HG02588 (cell line): ENCODE measurements at regions not wholly inside any gene's neighbourhood (a gene's known extent, or its start where the extent isn't known, plus 50 kb on each side); places are given as distances from the start of the nearest gene placed in this dataset.

Experiments
- ATAC-seq: cut with Tn5 transposase; IDR thresholded peaks from one replicate; pipeline ENCODE4 v1.9.1; 2021; ENCODE audit warnings: mild to moderate bottlenecking, moderate library complexity; ENCODE audit not compliant: unreplicated experiment

DNA sequence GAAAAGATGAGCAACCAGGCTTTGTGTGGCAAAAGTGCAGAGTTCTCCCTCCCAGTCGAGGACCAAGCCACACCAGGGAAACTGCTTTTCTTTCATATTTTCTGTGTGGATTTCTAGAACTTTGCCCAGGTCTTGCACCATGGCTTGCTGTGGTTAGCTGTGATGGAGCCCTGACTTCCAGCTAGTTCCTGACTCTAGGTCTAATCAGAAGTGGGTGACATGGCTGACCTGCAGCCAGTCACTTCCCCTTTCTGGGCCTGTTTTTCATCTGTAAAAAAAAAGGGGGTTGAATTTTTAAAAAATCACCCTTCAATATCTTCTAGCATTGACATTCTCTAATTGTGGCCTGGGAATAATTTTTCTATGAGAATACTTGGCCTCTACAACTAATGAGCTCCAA lies 491.2 kb upstream of the USP24 start:
- no peak for ATAC-seq

DNA sequence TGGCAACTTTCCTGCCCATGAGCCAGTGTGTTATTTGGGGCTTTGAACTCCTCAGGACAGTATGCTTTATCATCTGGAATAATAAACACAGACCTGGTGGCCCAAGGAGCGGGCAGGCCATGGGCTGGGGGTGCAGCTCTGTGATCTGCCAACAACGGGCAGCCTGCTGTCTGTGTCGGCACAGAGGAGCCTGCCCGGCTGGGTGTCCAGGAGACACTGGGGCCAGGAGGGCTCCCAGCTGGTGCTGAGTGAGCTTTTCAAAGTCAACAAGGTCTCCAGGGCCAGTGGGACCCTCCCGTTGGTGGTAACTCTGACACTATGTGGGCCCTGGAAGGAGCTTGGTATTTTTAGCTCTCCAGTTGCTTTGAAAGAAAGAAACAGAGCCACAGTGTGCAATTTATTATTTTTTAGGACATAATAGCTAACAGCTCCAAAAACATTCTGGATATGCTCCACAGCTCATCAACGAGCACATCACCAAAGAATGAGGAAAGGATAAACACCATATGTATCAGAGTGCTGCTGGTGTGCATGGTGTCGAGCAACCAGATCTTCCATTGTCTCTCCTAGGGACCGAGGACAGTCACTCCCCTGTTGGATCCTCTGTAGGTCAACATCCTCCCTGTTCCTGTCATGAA lies 488.7 kb upstream of the USP24 start:
- ATAC-seq = no peak

DNA sequence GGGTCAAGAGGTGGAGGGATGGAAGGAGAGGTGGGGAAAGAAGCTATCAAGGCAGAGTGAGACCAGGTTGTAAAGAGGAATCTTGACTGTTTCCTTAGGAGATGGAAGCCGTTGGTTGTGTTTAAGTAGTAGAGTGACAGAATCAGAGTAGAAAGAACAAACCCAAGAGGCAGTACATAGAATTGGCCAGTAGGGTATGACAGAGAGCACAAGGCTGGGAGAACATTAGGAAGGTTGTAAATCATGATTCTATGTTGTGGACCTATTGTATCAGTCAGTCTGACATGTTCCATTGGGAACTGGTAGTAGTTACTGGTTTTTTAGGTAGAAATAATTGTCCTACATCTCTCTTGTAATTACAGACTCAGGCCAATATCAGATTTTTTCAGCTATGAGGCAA lies 486.9 kb upstream of the USP24 start:
- ATAC-seq = peak; percentile 58

DNA sequence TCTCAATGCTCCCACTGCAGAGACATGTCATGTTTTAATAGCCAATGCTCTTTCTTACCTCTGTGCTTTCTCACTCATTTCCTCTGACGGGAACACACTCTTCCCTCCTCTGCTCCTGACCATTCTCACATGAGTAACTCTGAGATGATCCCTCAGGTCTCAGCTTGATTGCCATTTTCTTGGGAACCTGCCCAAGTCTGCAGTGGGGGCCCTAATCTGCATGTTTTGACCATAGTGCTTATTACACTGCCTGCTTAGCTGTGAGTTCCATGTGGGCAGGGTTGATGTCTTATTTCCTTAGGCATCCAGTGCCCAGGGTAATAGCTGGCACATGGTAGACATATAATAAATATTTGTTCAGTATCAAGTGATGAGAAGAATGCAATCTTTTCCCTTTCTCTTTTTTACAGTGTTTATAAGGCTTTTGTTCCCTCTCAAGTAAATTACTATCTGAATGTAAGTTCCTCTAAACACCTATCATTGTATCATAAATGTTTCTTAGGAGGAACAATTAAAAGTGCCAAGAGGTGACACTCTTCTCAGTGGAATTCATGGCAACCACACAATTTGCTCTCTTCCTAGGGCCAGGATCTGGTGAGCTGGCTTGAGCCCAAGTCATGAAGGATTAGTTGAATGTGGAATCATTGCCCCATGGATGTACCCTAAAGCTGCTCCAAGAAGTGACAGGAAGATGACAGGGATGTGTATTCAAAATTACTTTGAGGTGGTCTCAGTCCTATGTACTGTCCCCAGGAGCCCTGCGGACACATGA lies 485.4 kb upstream of the USP24 start:
- no peak for ATAC-seq

DNA sequence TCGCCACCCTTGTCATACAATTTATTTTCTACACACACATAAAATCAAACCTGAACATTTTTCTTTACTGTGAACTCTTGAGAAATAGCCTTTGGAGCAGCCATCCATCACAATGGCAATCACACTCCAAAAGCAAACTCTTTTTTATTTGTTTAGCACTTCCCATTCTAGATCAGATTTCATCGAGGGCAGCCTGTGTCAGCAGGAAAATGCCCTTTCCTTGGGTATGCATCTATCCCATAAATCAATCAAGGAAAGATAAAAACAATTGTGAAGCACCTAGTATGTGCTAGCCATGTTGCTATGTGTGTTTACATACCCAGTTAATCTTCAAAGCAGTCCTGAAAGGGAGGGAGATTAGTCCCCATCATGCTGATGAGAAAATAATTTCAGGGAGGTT lies 484.1 kb upstream of the USP24 start:
- ATAC-seq = no peak

DNA sequence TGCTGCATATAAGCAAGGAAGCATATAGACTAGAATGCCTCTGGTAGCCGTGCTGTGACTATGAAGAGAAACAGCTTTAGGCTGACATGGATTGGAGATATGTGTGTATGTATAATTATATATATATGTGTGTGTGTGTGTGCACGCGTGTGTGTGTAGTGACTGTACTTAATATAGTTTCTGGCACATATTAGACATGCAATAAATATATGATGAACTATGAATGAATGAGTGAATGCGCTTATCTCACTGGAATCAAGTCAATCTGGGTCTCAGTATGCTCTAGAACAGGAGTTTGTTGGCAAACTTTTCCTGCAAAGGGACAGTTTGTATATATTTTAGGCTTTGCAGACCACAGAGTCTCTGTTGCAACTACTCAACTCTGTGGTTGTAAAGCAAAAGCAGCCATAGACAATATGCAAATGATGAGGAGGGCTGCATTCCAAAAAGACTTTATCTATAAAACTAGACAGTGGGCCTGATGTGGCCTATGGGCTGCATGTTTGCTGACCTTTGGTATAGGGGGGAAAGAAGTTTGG lies 482.9 kb upstream of the USP24 start:
- no peak for ATAC-seq

DNA sequence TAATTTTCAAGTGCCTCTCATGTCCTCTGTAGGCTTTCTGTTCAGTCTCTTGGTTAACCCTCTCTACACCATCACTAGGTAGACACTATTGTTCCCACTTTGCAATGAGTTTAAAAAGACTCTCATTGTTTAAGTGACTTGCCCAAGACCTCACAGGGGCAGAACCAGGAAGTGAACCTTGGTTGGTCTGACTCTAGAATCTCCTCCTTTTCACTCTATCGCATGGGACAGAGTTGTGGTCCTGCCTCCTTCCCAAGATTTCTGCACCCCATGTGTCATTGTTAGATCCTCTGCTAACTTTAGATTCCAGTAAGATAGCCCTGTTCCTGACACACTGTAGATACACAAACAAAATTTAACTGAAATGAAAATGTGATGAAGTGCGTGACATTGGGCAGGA lies 481.7 kb upstream of the USP24 start:
- ATAC-seq = no peak

DNA sequence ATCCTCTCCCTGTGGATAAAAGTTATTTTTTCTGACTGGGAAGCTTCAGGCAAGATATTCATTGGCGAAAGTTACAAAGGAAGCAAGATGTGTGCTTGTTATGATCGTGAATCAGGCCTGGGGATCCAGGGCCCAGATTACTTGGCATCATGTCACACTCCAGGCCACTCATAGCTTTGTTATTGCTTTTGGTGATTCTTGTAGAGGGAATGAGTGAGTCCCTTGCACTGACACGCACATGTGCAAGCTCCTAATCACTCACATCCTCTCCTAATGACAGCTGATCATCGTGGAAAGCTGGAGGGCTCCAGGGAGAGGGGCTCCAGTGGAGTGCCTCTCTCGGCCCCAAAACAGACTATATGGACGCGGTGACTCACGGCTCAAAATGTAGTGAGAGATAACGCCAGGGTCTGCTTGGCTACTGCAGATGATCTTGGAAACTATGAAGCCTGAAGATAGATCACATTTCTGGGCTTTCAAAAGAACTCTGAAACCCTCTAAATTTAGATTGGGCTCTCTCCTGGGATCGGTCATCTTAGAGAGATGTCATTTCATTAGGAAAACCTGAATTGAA lies 481.1 kb upstream of the USP24 start:
- no peak for ATAC-seq

DNA sequence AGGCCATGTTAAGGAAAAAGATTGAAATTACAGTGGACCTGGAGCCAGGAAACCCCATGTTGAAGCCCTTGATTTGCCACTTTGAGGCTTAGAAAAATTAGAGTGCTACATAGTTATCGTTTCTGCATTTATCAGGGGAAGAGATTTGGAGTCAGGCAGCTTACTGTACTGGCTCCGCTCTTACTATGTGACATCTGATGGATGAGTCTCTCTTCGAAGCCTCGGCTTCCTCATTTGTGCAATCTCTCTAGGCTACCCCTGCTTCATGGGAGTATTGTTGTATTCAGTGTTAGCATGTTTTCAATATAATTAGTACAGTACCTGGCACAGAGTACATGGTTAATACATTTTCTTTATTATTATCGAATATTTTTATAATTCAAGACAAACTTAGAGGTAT lies 480.4 kb upstream of the USP24 start:
- no peak for ATAC-seq

DNA sequence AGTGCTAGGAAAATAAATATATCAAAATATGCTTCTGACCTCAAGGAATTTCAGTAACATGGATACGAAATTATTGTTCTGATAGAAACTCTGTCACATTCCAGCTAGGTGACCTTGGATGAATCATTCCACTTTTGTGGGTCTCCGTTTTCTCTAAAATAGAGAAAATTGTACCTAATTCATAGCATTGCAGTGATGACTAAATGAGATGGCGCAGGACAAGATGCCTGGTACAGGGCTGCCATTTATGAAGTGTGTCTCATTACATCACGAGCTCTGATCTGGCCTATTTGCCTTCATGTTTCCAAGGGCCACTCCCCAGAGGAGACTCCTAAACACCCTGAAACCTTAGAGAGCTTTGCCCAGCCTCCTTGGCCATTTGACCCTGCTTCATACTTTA lies 480.0 kb upstream of the USP24 start:
- ATAC-seq = no peak

DNA sequence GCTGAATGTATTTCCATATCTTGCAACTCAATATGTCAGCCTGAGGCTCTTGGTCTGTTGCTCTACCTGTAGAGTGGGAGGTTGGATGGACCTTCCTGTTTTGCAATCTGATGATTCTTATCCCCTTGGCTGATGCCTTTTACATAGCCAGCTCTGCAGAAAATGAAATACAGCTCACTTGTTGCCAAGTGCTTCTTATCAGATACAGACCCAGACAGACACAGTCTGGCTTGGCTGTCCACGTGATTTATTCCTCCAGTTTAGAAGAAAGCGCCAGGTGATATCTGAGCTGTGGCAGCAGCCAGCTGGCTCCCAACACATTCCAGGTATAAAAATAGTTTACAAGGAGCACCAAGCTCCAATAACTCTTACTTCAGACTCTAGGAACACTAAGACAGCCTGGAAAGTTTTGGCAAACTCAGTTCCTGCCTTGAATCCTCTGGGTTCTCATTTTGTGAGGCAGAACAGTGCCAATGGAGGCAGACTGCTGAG lies 479.2 kb upstream of the USP24 start:
- ATAC-seq = no peak

DNA sequence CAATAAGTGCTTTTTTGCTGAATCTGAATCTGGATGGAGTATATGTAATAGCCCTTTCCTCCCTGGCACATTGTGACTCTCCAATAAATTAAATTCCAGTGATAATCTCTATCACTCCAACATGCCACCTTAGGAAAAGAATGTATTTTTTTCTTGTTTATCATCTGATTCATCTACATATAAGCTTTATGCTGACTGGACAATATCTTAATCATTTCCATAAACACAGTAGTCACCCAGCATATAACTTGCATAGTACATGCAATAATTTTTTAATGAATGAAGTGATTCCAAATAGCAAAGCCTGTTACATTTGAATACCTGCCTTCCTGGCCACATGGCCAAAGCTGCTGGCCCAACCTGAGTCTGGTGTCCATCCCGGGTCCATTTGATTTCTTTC lies 477.6 kb upstream of the USP24 start:
- ATAC-seq = no peak

DNA sequence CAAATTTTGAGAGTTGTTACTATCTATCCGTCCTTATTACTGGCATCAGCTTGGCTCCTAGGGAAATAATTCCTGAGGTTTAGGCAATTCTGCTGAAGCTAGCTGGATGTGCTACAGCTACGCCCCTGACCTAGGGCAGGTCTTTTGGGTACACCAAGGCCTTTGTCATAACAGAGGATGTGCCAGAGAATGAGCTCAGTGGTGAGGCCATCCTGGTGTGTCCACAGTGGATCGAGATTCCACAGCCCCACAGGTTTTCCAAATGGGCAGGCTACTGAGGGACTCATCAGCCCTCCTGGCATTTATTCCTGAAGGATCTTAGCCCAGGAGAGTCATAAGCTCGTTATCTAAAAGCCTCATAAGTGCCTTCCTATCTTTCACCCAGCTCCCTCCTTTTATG lies 475.2 kb upstream of the USP24 start:
- ATAC-seq = no peak

DNA sequence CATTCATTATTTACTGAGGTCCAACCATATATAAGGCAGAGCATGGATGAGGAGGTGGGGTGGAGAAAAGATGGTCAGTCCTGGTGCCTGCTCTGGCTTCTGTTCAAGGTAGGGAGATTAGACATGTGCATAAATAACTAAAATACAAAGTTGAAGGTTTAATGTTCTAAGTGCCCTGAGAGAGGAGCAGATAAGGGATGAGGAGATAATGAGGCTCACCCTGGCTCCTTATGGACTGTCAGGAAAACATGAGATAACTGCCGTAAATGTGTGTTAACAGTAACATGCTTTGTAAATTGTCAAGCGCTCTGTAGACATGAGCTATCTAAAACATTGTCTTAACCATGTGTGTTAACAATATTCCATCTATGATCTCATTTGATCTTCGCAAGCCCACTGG lies 474.6 kb upstream of the USP24 start:
- ATAC-seq = no peak

DNA sequence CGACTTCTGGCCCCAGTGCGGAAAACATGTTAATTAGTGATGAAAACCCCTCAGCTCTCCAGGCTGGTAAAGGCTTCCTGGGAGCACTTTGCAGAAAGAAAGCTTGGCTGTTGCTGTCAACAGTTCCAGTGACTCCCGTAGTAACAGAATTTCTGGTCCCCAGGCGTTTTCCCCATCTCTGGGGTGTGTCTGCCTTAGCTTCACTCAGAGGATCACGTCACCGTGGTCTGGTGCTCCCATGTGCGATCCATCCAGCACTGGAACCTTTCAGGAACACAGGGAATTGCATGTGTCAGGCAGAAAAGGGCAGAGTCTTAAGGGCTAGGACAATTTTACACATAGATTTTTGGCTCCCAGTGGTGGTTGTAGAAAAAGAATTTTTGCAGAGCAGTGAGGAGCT lies 470.4 kb upstream of the USP24 start:
- ATAC-seq = no peak

DNA sequence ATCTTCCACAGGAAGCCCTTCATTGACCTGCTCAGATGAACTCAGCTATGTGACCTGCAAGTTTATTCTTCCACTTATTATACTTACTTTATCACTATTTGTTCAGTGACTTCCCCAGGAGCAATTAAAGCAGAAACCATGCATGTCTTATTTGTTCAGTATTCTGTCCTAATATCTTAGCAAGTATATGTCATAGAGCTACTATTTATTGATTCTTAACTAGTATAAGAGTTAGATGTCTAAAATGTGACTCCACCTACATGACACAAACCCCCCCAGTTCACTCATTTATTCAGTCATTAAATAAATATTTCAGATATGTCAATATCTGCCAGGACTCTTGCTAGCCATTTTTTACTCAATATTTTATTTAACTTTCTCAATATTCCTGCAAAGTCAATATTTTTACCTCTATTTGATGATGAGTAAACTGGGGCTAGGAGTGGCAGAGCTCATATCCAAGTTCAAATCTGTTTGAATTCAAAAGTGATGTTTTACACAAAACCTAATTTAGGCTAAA lies 469.0 kb upstream of the USP24 start:
- ATAC-seq = no peak

DNA sequence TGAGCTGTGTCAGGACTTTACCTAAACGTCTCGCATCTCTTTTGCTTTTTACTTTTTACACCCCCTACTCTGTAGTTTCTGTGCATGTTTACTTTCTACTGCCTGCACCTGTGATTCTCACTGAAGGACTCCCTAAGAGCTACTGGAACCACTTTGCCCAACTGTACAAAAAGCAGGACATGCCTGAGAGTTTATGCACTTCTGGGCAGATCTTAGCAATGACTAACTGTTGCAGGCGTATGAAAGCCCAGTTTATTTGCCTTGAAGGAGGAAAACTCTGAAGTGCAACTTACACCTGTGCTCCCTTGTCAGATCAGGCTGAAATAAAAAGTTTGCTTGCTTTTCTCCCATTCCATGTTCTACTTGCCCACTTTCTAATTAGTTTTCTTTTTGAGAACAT lies 467.0 kb upstream of the USP24 start:
- no peak for ATAC-seq

DNA sequence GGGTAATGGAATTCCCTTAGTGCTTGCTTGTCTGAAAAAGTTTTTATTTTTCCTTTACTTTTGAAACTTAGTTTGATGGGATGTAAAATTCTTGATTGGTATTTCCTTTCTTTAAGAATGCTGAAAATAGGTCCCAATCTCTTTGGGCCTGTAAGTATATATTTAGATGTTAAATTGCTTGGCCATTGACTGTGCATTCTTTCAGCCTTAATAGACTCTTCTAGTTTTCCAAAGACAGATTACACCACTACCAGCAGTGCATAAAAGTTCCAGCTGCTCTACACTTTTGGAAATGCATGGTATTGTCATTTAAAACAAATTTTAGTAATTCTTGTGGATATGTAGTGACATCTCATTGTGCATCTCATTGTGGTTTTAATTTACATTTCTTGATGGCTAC lies 464.8 kb upstream of the USP24 start:
- no peak for ATAC-seq

DNA sequence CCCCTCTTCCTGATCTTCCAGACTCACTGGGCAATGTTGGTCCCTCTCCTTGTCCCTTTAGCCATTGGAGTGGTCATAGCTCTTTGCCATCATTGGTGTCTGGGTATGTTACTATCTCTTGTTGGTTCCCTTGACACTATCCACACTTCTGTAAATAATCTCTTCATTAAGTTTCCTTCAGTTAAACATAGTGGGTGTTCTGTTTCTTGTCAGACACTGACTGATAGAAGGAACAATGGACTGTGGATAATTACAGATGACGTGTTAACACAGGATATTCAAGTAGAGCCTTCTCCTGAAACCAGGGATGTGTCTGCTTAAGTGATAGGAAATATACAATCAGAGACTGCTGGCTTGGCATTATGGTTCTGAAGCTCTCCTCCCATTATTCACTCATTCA lies 458.3 kb upstream of the USP24 start:
- no peak for ATAC-seq

DNA sequence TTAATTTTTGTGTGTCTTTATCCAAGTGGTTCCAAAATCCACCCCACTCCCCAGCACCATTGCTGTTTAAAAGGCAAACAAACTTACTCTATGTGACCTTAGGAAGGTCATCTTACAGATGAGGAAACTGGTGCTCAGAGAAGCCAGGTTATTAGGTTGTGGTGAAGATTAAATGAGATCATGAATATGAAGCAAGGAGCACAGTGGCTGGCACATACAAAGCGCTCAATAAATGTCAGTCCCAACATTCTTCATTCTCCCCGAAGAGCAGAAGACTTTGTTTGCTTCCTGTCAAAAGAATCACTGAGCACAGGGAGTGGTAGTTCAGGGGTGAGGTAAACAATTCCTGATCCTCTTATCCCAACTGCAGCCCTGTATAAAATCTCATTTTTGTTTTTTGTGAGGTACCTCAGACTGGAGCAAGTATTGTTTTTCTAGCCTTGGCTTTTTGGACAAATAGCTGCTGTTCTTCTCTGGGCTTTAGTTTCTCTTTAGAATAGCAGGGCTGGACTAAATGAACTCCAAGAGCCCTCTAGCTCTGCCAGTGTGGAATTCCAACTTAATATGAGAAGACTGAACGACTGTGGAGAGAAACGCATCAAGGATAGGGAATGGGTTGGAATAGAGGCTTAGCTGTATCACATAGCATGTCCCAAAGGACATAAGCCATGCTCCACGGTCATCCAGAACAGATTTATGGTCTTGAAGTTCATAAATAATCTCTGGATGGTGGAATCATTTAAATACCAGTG lies 455.3 kb upstream of the USP24 start:
- no peak for ATAC-seq

DNA sequence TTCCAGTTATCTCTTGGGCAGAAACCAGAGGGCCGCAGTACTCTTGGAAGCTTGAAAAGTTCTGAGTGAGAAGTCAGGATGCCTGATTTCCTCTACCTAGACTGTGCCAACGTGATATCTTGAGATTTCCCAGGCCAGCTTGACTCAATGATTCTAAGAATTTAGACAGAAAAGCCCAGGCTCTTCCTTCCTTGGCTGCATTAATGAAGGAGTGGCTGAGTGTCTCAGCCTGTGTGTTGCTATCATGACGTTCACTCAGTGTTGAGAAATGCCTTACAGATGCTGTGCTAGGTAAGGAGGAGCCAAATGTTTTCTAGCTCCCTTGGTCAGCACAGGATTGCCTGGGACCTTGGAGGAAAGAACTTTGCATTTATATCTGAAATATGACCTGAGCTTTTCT lies 454.1 kb upstream of the USP24 start:
- no peak for ATAC-seq
